Thyroid gland (tissue), 4 donors: ENCODE measurements at regions not wholly inside any gene's neighbourhood (a gene's known extent, or its start where the extent isn't known, plus 50 kb on each side); places are given as distances from the start of the nearest gene placed in this dataset.
"Not testable (repeated sequence)": the region's sequence is repeated elsewhere in the genome, so short reads cannot be mapped to it uniquely, and the experiment has no call there.

Experiments
- DNase-seq, 2 donors: peaks; one replicate each; pipeline ENCODE4 v3.0.0-alpha.2; 2019
- H3K27ac ChIP-seq, 3 donors: fragments of 200-600 bp; sonication (generic); 1 replicate in 2 of 3; 2 replicates in 1 of 3; pipeline ENCODE4 v1.5.1; 2016 to 2019; ENCODE audit warnings: mild to moderate bottlenecking in 1 of 3, moderate library complexity in 1 of 3
- H3K27me3 ChIP-seq: fragments of 200-600 bp; sonication (generic); one replicate; pipeline ENCODE4 v1.5.1; 2019
- H3K36me3 ChIP-seq, 2 donors: fragments of 200-600 bp; sonication (generic); one replicate each; pipeline ENCODE4 v1.5.1; 2016 to 2019
- H3K4me1 ChIP-seq, 2 donors: fragments of 200-600 bp; sonication (generic); one replicate each; pipeline ENCODE4 v1.5.1; 2017 to 2019
- H3K4me3 ChIP-seq, 3 donors: fragments of 200-600 bp; sonication (generic); replicated peaks in 1 of 3; 1 replicate in 2 of 3; 2 replicates in 1 of 3; pipeline ENCODE4 v1.5.1; 2016; ENCODE audit warnings: mild to moderate bottlenecking in 1 of 3
- H3K9me3 ChIP-seq: fragments of 200-600 bp; sonication (generic); one replicate; pipeline ENCODE4 v1.5.1; 2017
- POLR2A ChIP-seq, 2 donors: fragments of 450-650 bp; IDR thresholded peaks; one replicate each; pipeline ENCODE4 v1.6.1; 2017; ENCODE audit warnings: antibody characterized with exemption in 2 of 2, mild to moderate bottlenecking in 2 of 2, moderate library complexity in 1 of 2
- WGBS, 2 donors: methylation state at CpG; one replicate each; pipeline ENCODE4 v1.1.5; 2017; 5-methylcytosine and 5-hydroxymethylcytosine counted together
- intact Hi-C: fragments of 100-400 bp; cut with DNase I; formaldehyde crosslinking; loops from one replicate; pipeline ENCODE4 v1.15.1; 2023
- TF ChIP-seq, protein P1 (sequence below), 6 experiments: fragments of 200-600 bp in 3 of 6; fragments of 450-650 bp in 3 of 6; sonication (generic) in 3 of 6; IDR thresholded peaks; one replicate each; pipeline ENCODE4 v1.5.1; 2016 to 2019; ENCODE audit warnings: antibody characterized with exemption in 6 of 6, mild to moderate bottlenecking in 2 of 6, inconsistent platforms in 1 of 6, moderate library complexity in 1 of 6

DNA sequence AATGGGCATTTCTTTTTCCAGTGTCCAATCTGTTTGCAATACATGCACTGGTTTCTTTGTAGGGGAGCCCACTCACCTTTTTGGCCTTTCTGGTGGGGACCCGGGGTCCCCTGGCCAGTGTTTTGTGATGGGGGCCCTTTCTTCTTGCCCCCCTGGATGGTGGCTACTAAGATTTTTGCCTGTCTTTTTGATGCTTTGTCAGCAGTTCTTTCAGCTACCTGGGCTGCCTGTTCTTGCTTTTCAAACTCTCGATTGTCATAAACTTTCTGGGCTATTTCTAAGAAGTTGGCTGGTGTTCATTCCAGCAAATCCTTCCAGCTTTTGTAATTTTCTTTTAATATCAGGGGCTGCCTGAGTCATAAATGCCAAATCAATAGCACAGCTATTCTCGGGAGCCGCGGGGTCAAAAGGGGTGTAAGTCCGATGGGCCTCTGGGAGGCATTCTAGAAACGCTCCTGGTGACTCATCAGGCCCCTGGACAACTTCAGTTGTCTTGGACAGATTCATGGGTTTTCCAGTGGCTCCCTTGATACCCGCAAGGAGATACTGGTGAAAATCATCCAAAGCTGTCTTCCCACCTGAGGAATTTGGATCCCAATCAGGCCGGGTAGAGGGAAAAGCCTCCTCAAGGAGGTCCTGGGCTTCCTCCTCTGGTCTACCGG, 79.0 kb downstream of the PRR15 start:
- Histone ChIP-seq H3K36me3 (no peaks in the 10 kb centered on the region), H3K9me3 (no peaks in the 10 kb centered on the region), H3K4me3 (no peak overlapping the region), H3K27me3 (no peaks in the 10 kb centered on the region), H3K4me1 (no peaks in the 10 kb centered on the region), H3K27ac (no peak overlapping the region)
- DNase-seq: no peak
- WGBS, 2 donors: 89% methylated on average over 10 of the region's 10 CpGs
- intact Hi-C loops: no loop called here
- TF ChIP-seq, protein P1, sequence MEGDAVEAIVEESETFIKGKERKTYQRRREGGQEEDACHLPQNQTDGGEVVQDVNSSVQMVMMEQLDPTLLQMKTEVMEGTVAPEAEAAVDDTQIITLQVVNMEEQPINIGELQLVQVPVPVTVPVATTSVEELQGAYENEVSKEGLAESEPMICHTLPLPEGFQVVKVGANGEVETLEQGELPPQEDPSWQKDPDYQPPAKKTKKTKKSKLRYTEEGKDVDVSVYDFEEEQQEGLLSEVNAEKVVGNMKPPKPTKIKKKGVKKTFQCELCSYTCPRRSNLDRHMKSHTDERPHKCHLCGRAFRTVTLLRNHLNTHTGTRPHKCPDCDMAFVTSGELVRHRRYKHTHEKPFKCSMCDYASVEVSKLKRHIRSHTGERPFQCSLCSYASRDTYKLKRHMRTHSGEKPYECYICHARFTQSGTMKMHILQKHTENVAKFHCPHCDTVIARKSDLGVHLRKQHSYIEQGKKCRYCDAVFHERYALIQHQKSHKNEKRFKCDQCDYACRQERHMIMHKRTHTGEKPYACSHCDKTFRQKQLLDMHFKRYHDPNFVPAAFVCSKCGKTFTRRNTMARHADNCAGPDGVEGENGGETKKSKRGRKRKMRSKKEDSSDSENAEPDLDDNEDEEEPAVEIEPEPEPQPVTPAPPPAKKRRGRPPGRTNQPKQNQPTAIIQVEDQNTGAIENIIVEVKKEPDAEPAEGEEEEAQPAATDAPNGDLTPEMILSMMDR (IDR thresholded peaks at IDR 0.05): no peak
- TF ChIP-seq POLR2A (IDR thresholded peaks at IDR 0.05): no peak

GRCh38 chr7:29646116-29646515, 82.5 kb downstream of the PRR15 start:
- H3K36me3 ChIP-seq, H3K9me3 ChIP-seq, intact Hi-C loops, H3K4me1 ChIP-seq, H3K4me3 ChIP-seq, H3K27me3 ChIP-seq, H3K27ac ChIP-seq, DNase-seq: not testable (repeated sequence)
- 66 to 78% methylated on average over 2 of the region's 2 CpGs for WGBS, 2 donors

- Histone ChIP-seq H3K36me3 (no peaks in the 10 kb centered on the region), H3K27ac (no peak overlapping the region), H3K27me3 (no peaks in the 10 kb centered on the region), H3K9me3 (no peaks in the 10 kb centered on the region), H3K4me1 (no peaks in the 10 kb centered on the region), H3K4me3 (no peak overlapping the region)
- intact Hi-C loops: no loop called here
- DNase-seq: no peak
- TF ChIP-seq, protein P1 (IDR thresholded peaks at IDR 0.05): no peak
- TF ChIP-seq POLR2A (IDR thresholded peaks at IDR 0.05): no peak
- WGBS, 2 donors: 85 to 95% methylated on average over 4 of the region's 4 CpGs
Measured at GRCh38 chr7:29647020-29647654, 83.5 kb downstream of the PRR15 start.

DNA sequence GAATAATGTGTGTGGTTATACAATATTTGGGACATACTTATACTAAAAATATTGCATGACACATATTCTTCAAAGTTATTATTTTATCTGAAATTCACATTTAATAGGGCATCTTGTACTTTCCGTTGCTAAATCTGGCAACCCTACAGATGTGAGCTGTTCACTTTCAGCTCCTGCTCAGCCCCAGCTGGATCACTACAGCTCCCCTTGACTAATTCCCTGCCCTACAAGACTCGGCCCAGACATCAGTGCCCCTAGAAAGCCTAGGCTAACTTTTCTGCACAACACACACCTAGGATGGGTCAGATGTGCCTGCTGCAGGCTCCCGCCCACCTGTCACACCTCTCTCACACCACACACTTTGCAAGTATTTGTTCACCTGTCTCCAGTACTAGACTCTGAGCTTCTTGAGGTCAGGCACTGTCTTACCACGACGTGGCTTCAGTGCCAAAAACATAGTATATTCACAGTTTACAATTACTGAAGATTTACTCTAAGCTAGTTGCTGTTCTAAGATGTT, 84.1 kb downstream of the PRR15 start:
- intact Hi-C loops, H3K4me3 ChIP-seq, H3K27ac ChIP-seq, H3K36me3 ChIP-seq, H3K4me1 ChIP-seq, H3K9me3 ChIP-seq, DNase-seq, H3K27me3 ChIP-seq: not testable (repeated sequence)
- WGBS, 2 donors: 82 to 85% methylated on average over 5 of the region's 5 CpGs

GRCh38 chr7:29649028-29649716, 85.5 kb downstream of the PRR15 start:
- no peak for DNase-seq
- Histone ChIP-seq H3K27me3 (no peaks in the 10 kb centered on the region), H3K9me3 (no peaks in the 10 kb centered on the region), H3K4me1 (no peaks in the 10 kb centered on the region), H3K36me3 (no peaks in the 10 kb centered on the region), H3K27ac (no peak overlapping the region), H3K4me3 (no peak overlapping the region)
- intact Hi-C loops: no loop called here
- WGBS, 2 donors: 92 to 93% methylated on average over 25 to 30 of the region's 33 CpGs
- no peak for TF ChIP-seq POLR2A (IDR thresholded peaks at IDR 0.05)
- TF ChIP-seq, protein P1 (IDR thresholded peaks at IDR 0.05): no peak

GRCh38 chr7:29649876-29650275, 86.2 kb downstream of the PRR15 start:
- 96 to 97% methylated on average over 20 to 21 of the region's 21 CpGs for WGBS, 2 donors
- intact Hi-C loops: no loop called here
- H3K4me3 ChIP-seq: no peak overlapping the region
- H3K9me3 ChIP-seq: no peaks in the 10 kb centered on the region
- H3K36me3 ChIP-seq: no peaks in the 10 kb centered on the region
- no peaks in the 10 kb centered on the region for H3K27me3 ChIP-seq
- DNase-seq: no peak
- H3K27ac ChIP-seq: no peak overlapping the region
- TF ChIP-seq POLR2A (IDR thresholded peaks at IDR 0.05): no peak
- TF ChIP-seq, protein P1 (IDR thresholded peaks at IDR 0.05): no peak
- H3K4me1 ChIP-seq: no peaks in the 10 kb centered on the region
